ENCODE measurements at regions not wholly inside any gene's neighbourhood (a gene's known extent, or its start where the extent isn't known, plus 50 kb on each side); places are given as distances from the start of the nearest gene placed in this dataset.
"Not testable (repeated sequence)": the region's sequence is repeated elsewhere in the genome, so short reads cannot be mapped to it uniquely, and the experiment has no call there.

- TF ChIP-seq ZFP30 (CRISPR knock-in tag; IDR thresholded peaks at IDR 0.05) (no peak), ZNF70 (CRISPR knock-in tag; IDR thresholded peaks at IDR 0.05) (no peak), ZNF565 (CRISPR knock-in tag; conservative IDR thresholded peaks at IDR 0.05; ENCODE audit: low read depth) (no peak), ZC3H10 (CRISPR knock-in tag; IDR thresholded peaks at IDR 0.05) (no peak), PATZ1 (CRISPR knock-in tag; IDR thresholded peaks at IDR 0.05; ENCODE audit: borderline replicate concordance) (no peak), CSRNP3 (CRISPR knock-in tag; IDR thresholded peaks at IDR 0.05) (no peak), TCF4 (CRISPR knock-in tag; IDR thresholded peaks at IDR 0.05; ENCODE audit: borderline replicate concordance) (no peak), BACH2 (CRISPR knock-in tag; IDR thresholded peaks at IDR 0.05; ENCODE audit: borderline replicate concordance) (no peak), SNAI2 (CRISPR knock-in tag; IDR thresholded peaks at IDR 0.05) (no peak)
- ATAC-seq, result no peak
Measured at GRCh38 chr1:166418344-166418933, 251.6 kb upstream of the FAM78B start.

- ATAC-seq, result not testable (repeated sequence)
Measured at GRCh38 chr1:166422586-166422985, 255.8 kb upstream of the FAM78B start.

- no peak for ATAC-seq
- TF ChIP-seq BACH2 (CRISPR knock-in tag; IDR thresholded peaks at IDR 0.05; ENCODE audit: borderline replicate concordance), result no peak
Measured at GRCh38 chr1:166432655-166433054, 265.9 kb upstream of the FAM78B start.

- ATAC-seq, result not testable (repeated sequence)
Measured at GRCh38 chr1:166433404-166434304, 266.9 kb upstream of the FAM78B start.

GRCh38 chr1:166457700-166458099 is 290.9 kb upstream of the FAM78B start:
- no peak for ATAC-seq
- no peak for TF ChIP-seq SNAI2 (CRISPR knock-in tag; IDR thresholded peaks at IDR 0.05)
- TF ChIP-seq CREB5 (CRISPR knock-in tag; IDR thresholded peaks at IDR 0.05; ENCODE audit: low read depth), result no peak
- no peak for TF ChIP-seq ESRRG (CRISPR knock-in tag; IDR thresholded peaks at IDR 0.05)
- no peak for TF ChIP-seq CSRNP3 (CRISPR knock-in tag; IDR thresholded peaks at IDR 0.05)
- TF ChIP-seq PPARA (CRISPR knock-in tag; IDR thresholded peaks at IDR 0.05; ENCODE audit: borderline replicate concordance), result no peak
- TF ChIP-seq PATZ1 (CRISPR knock-in tag; IDR thresholded peaks at IDR 0.05; ENCODE audit: borderline replicate concordance), result no peak
- TF ChIP-seq ARNTL (CRISPR knock-in tag; IDR thresholded peaks at IDR 0.05; ENCODE audit: borderline replicate concordance, low read depth), result no peak
- no peak for TF ChIP-seq RARB (CRISPR knock-in tag; IDR thresholded peaks at IDR 0.05)
- no peak for TF ChIP-seq POU6F1 (CRISPR knock-in tag; IDR thresholded peaks at IDR 0.05; ENCODE audit: borderline replicate concordance, low read depth)
- no peak for TF ChIP-seq ZNF70 (CRISPR knock-in tag; IDR thresholded peaks at IDR 0.05)
- TF ChIP-seq ZNF8 (CRISPR knock-in tag; IDR thresholded peaks at IDR 0.05), result no peak
- no peak for TF ChIP-seq ISL1 (CRISPR knock-in tag; IDR thresholded peaks at IDR 0.05)
- no peak for TF ChIP-seq OSR1 (CRISPR knock-in tag; IDR thresholded peaks at IDR 0.05)
- no peak for TF ChIP-seq TCF4 (CRISPR knock-in tag; IDR thresholded peaks at IDR 0.05; ENCODE audit: borderline replicate concordance)
- no peak for TF ChIP-seq ZFP30 (CRISPR knock-in tag; IDR thresholded peaks at IDR 0.05)

All from SK-N-SH treated with all-trans-retinoic acid at 6 μM for 48 hours (cell line).